Epidermal melanocyte (primary cell): ENCODE measurements at regions not wholly inside any gene's neighbourhood (a gene's known extent, or its start where the extent isn't known, plus 50 kb on each side); places are given as distances from the start of the nearest gene placed in this dataset.
A peak's percentile ranks its signal among the peaks of the same experiment; 100 is the strongest.
"Not testable (repeated sequence)": the region's sequence is repeated elsewhere in the genome, so short reads cannot be mapped to it uniquely, and the experiment has no call there.

Experiments used
- DNase-seq: peaks from one replicate; pipeline ENCODE4 v3.0.0; 2011; ENCODE audit warnings: low spot score; ENCODE audit not compliant: insufficient read length

GRCh38 chr10:50997461-50997860 lies 76.8 kb upstream of the PRKG1 start:
- no peak for DNase-seq

- no peak for DNase-seq
Measured at GRCh38 chr10:50999163-50999562, 75.1 kb upstream of the PRKG1 start.

GRCh38 chr10:51000164-51000563 lies 74.1 kb upstream of the PRKG1 start:
- no peak for DNase-seq

- no peak for DNase-seq
Measured at GRCh38 chr10:51000976-51001375, 73.3 kb upstream of the PRKG1 start.

GRCh38 chr10:51001587-51001986 lies 72.7 kb upstream of the PRKG1 start:
- no peak for DNase-seq

- no peak for DNase-seq
Measured at GRCh38 chr10:51002469-51002868, 71.8 kb upstream of the PRKG1 start.

- DNase-seq, result no peak
Measured at GRCh38 chr10:51004776-51005175, 69.5 kb upstream of the PRKG1 start.

- no peak for DNase-seq
Measured at GRCh38 chr10:51005551-51005950, 68.7 kb upstream of the PRKG1 start.

- no peak for DNase-seq
Measured at GRCh38 chr10:51006686-51007085, 67.6 kb upstream of the PRKG1 start.

- DNase-seq, result no peak
Measured at GRCh38 chr10:51007781-51008180, 66.5 kb upstream of the PRKG1 start.

GRCh38 chr10:51008346-51008745 lies 65.9 kb upstream of the PRKG1 start:
- DNase-seq, result no peak

- DNase-seq, result peak; percentile 28
Measured at GRCh38 chr10:51010977-51011376, 63.3 kb upstream of the PRKG1 start.

- no peak for DNase-seq
Measured at GRCh38 chr10:51012073-51012472, 62.2 kb upstream of the PRKG1 start.

- peak; percentile 23 for DNase-seq
Measured at GRCh38 chr10:51014680-51015389, 59.5 kb upstream of the PRKG1 start.

- not testable (repeated sequence) for DNase-seq
Measured at GRCh38 chr10:51015390-51015754, 58.9 kb upstream of the PRKG1 start.

GRCh38 chr10:51020200-51020599 lies 54.1 kb upstream of the PRKG1 start:
- DNase-seq, result no peak

GRCh38 chr10:51022933-51023585 lies 51.2 kb upstream of the PRKG1 start:
- DNase-seq, result no peak

- DNase-seq, result no peak
Measured at GRCh38 chr10:51023636-51024035, 50.7 kb upstream of the PRKG1 start.
